Endothelial cell of umbilical vein (primary cell): ENCODE measurements at regions not wholly inside any gene's neighbourhood (a gene's known extent, or its start where the extent isn't known, plus 50 kb on each side); places are given as distances from the start of the nearest gene placed in this dataset.

Experiments used
- BruUV-seq: library from RNA; stranded (reverse); fragments of 400-500 nt; replicated peaks from 2 replicates; lab custom pipeline; 2021; lab: Mats Ljungman, UMichigan
- CTCF ChIA-PET: fragments of 300-600, 350-600 bp; sonication (Branson Sonifier 250); formaldehyde crosslinking; loops from one replicate; lab custom pipeline; 2021; ENCODE audit warnings: antibody characterized with exemption, inconsistent platforms; lab: Charles Lee
- POLR2A ChIA-PET: fragments of 300-600, 350-600 bp; sonication (Branson Sonifier 250); formaldehyde crosslinking; loops from one replicate; lab custom pipeline; 2021; ENCODE audit warnings: antibody characterized with exemption, inconsistent platforms; lab: Charles Lee
- DNase-seq: peaks from one replicate; pipeline ENCODE4 v3.0.0-alpha.2; 2011; ENCODE audit warnings: low read depth, low spot score
- FAIRE-seq: peaks from 2 replicates; lab custom pipeline; 2011; peaks lifted over from hg19 to GRCh38; lab: Jason Lieb, UNC
- H2AFZ ChIP-seq: 2 replicates; pipeline ENCODE4 v1.6.0; 2012; ENCODE audit warnings: low read depth, low read length, control low read depth, inconsistent platforms
- H3K27ac ChIP-seq: 2 replicates; pipeline ENCODE4 v1.5.1; 2011; ENCODE audit warnings: low read depth, mild to moderate bottlenecking, control low read depth, low read length, moderate library complexity; ENCODE audit not compliant: insufficient read depth
- H3K27me3 ChIP-seq, 2 experiments: 2 replicates each; pipeline versions ENCODE4 v1.6.0 to v1.6.1; 2011; ENCODE audit warnings: low read length in 2 of 2, mixed read lengths in 1 of 2; ENCODE audit not compliant: control insufficient read depth in 2 of 2, insufficient read depth in 2 of 2
- H3K36me3 ChIP-seq, 2 experiments: 2 replicates in 1 of 2; 3 replicates in 1 of 2; pipeline ENCODE4 v1.5.1; 2011; ENCODE audit warnings: low read length in 2 of 2, mild to moderate bottlenecking in 1 of 2, moderate library complexity in 1 of 2; ENCODE audit not compliant: control insufficient read depth in 2 of 2, insufficient read depth in 2 of 2; ENCODE audit errors: extremely low read depth in 1 of 2
- H3K4me1 ChIP-seq: 3 replicates; pipeline ENCODE4 v1.5.1; 2011; ENCODE audit warnings: mild to moderate bottlenecking, low read length; ENCODE audit not compliant: control insufficient read depth, insufficient read depth; ENCODE audit errors: extremely low read depth
- H3K4me2 ChIP-seq: 2 replicates; pipeline ENCODE4 v1.6.1; 2011; ENCODE audit warnings: low read length, control low read depth, mixed read lengths; ENCODE audit not compliant: insufficient read depth
- H3K4me3 ChIP-seq, 3 experiments: fragments of 200-600 bp in 1 of 3; sonication (generic), shearing (Covaris generic) in 1 of 3; replicated peaks in 1 of 3; 2 replicates each; pipeline ENCODE4 v1.5.1; 2011 to 2016; ENCODE audit warnings: control low read depth in 3 of 3, low read length in 3 of 3, mild to moderate bottlenecking in 2 of 3, inconsistent platforms in 1 of 3, low read depth in 1 of 3, moderate library complexity in 1 of 3; ENCODE audit not compliant: insufficient read depth in 1 of 3
- H3K79me2 ChIP-seq: 2 replicates; pipeline ENCODE4 v1.6.0; 2012; ENCODE audit warnings: low read length, inconsistent platforms; ENCODE audit not compliant: control insufficient read depth, insufficient read depth
- H3K9ac ChIP-seq: replicated peaks from 2 replicates; pipeline ENCODE3; 2011; ENCODE audit warnings: low read length, control low read depth; ENCODE audit not compliant: insufficient read depth; ENCODE audit errors: extremely low read depth
- H3K9me1 ChIP-seq: replicated peaks from 3 replicates; pipeline ENCODE4 v1.6.0; 2011; ENCODE audit warnings: mild to moderate bottlenecking, low read length; ENCODE audit not compliant: control insufficient read depth, insufficient read depth; ENCODE audit errors: extremely low read depth
- H3K9me3 ChIP-seq: replicated peaks from 2 replicates; pipeline ENCODE4 v1.5.1; 2012; ENCODE audit warnings: low read length, inconsistent platforms; ENCODE audit not compliant: control insufficient read depth, insufficient read depth
- H4K20me1 ChIP-seq: replicated peaks from 2 replicates; pipeline ENCODE3; 2011; ENCODE audit warnings: mild to moderate bottlenecking, low read length; ENCODE audit not compliant: control insufficient read depth, insufficient read depth; ENCODE audit errors: extremely low read depth
- CTCF ChIP-seq, 2 donors: IDR thresholded peaks; 1 replicate in 1 of 2; 2 replicates in 1 of 2; pipeline ENCODE4 v1.5.1; 2011; ENCODE audit warnings: low read length in 2 of 2, mild to moderate bottlenecking in 2 of 2, moderate library complexity in 2 of 2, control low read depth in 1 of 2, inconsistent platforms in 1 of 2, low read depth in 1 of 2; ENCODE audit not compliant: insufficient read depth in 1 of 2; ENCODE audit errors: extremely low read depth in 1 of 2
- EZH2 ChIP-seq: IDR thresholded peaks from 2 replicates; pipeline ENCODE4 v1.6.1; 2012; ENCODE audit warnings: borderline replicate concordance, low read depth, mild to moderate bottlenecking, moderate library complexity, low read length, inconsistent platforms; ENCODE audit not compliant: severe bottlenecking
- FOS ChIP-seq: IDR thresholded peaks from 2 replicates; pipeline ENCODE4 v1.6.1; 2011; ENCODE audit warnings: mild to moderate bottlenecking, low read length, moderate library complexity, borderline replicate concordance; ENCODE audit not compliant: insufficient read depth
- JUN ChIP-seq: IDR thresholded peaks from 2 replicates; pipeline ENCODE4 v1.6.1; 2011; ENCODE audit warnings: borderline replicate concordance, low read depth; ENCODE audit not compliant: insufficient read length, insufficient read depth
- MAX ChIP-seq: IDR thresholded peaks from 2 replicates; pipeline ENCODE4 v1.6.1; 2011; ENCODE audit not compliant: insufficient read depth, insufficient read length
- MYC ChIP-seq: IDR thresholded peaks from one replicate; pipeline ENCODE4 v1.6.1; 2011; ENCODE audit warnings: mild to moderate bottlenecking, low read depth, low read length
- POLR2AphosphoS5 ChIP-seq: IDR thresholded peaks from 2 replicates; pipeline ENCODE4 v1.6.1; 2012; ENCODE audit warnings: low read depth, mild to moderate bottlenecking, control low read depth, low read length, moderate library complexity; ENCODE audit not compliant: insufficient read depth
- dilution Hi-C: fragments of 300-500 bp; cut with MboI; formaldehyde crosslinking; loops from one replicate; pipeline ENCODE4 v1.15.0; 2019; ENCODE audit warnings: low sequenced_read_pairs; ENCODE audit not compliant: extremely low pct_ligation_motif_present
- intact Hi-C: fragments of 100-400 bp; cut with micrococcal nuclease; formaldehyde crosslinking; loops from one replicate; pipeline ENCODE4 v1.10.0; 2022

GRCh38 chr2:181145645-181146044 is 165.2 kb downstream of the UBE2E3 start:
- intact Hi-C loops (no loop called here), dilution Hi-C loops (no loop called here)
- Histone ChIP-seq H3K4me1 (no peaks in the 10 kb centered on the region), H3K27me3 (peaks cover 0 to 5% of the 10 kb centered on the region in 2 experiments), H3K27ac (no peak overlapping the region), H3K9me1 (no peaks in the 10 kb centered on the region), H3K79me2 (no peaks in the 10 kb centered on the region), H2AFZ (no peak overlapping the region), H3K36me3 (no peaks in the 10 kb centered on the region), H4K20me1 (no peaks in the 10 kb centered on the region), H3K9me3 (no peaks in the 10 kb centered on the region), H3K4me2 (no peak overlapping the region), H3K4me3 (no peak overlapping the region), H3K9ac (no peak overlapping the region)
- ChIA-PET CTCF (interaction anchor here (1.5 kb wide), 1 partner anchor 41 kb away, joined by 4 read pairs; no protein-coding TSS in a partner anchor), POLR2A (no interaction called here)
- FAIRE-seq: no peak
- BruUV-seq: no TSS peak
- TF ChIP-seq FOS (no peak), MAX (no peak), POLR2AphosphoS5 (no peak), MYC (no peak), CTCF (IDR thresholded peaks at IDR 0.05; ENCODE audit: extremely low read depth in 1 of 2, insufficient read depth in 1 of 2, low read depth in 1 of 2, low read length in 2 of 2) (no peak), JUN (no peak), EZH2 (no peak)
- no peak for DNase-seq
